Astrocyte of the cerebellum (primary cell): ENCODE measurements at regions not wholly inside any gene's neighbourhood (a gene's known extent, or its start where the extent isn't known, plus 50 kb on each side); places are given as distances from the start of the nearest gene placed in this dataset.
"Not testable (repeated sequence)": the region's sequence is repeated elsewhere in the genome, so short reads cannot be mapped to it uniquely, and the experiment has no call there.

ENCODE experiments used
- DNase-seq: peaks from one replicate; pipeline ENCODE4 v3.0.0-alpha.2; 2011; ENCODE audit warnings: low read depth
- H3K4me3 ChIP-seq: 2 replicates; pipeline ENCODE4 v1.5.1; 2011; ENCODE audit warnings: mild to moderate bottlenecking, low read depth, low read length, moderate library complexity
- in situ Hi-C: cut with HindIII; loops from 2 replicates; pipeline ENCODE4 v1.10.0; 2017; ENCODE audit warnings: low sequenced_read_pairs
- TF ChIP-seq, protein P1 (sequence below): IDR thresholded peaks from 2 replicates; pipeline ENCODE4 v1.5.1; 2012; ENCODE audit warnings: low read length, low read depth, moderate library complexity, mild to moderate bottlenecking; ENCODE audit errors: missing control alignments

DNA sequence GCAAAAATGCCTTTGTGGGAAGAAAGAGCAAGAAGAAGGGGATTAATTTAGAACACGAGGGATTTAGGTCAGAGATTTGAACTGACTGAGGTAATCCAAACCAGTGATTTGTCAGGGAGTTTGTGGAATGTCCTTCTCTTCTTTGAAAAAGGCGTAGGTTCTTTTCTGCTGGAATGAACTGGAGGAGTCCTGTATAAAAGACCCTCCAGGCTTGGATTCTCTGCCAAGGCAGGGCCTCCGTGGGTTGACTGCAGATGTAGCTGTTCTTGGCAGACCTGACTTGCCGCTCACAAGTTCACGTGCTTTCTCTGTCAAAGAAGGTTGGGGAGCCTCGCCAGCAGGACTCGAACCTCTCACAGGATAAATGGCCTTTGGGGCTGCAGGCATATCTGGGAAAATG is 62.8 kb upstream of the STC2 start:
- no peak for DNase-seq
- no peak overlapping the region for H3K4me3 ChIP-seq
- TF ChIP-seq, protein P1, sequence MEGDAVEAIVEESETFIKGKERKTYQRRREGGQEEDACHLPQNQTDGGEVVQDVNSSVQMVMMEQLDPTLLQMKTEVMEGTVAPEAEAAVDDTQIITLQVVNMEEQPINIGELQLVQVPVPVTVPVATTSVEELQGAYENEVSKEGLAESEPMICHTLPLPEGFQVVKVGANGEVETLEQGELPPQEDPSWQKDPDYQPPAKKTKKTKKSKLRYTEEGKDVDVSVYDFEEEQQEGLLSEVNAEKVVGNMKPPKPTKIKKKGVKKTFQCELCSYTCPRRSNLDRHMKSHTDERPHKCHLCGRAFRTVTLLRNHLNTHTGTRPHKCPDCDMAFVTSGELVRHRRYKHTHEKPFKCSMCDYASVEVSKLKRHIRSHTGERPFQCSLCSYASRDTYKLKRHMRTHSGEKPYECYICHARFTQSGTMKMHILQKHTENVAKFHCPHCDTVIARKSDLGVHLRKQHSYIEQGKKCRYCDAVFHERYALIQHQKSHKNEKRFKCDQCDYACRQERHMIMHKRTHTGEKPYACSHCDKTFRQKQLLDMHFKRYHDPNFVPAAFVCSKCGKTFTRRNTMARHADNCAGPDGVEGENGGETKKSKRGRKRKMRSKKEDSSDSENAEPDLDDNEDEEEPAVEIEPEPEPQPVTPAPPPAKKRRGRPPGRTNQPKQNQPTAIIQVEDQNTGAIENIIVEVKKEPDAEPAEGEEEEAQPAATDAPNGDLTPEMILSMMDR = no peak
- in situ Hi-C loops = no loop called here

DNA sequence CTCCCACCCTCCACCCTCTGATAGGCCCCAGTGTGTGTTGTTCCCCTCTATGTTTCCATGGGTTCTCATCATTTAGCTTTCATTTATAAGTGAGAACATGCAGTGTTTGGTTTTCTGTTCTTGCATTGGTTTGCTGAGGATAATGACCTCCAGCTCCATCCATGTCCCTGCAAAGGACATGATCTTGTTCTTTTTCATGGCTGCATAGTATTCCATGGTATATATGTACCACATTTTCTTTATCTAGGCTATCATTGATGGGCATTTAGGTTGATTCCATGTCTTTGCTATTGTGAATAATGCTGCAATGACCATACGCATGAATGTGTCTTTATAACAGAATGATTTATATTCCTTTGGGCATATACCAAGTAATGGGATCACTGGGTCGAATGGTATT is 59.1 kb upstream of the STC2 start:
- DNase-seq, H3K4me3 ChIP-seq, in situ Hi-C loops: not testable (repeated sequence)

DNA sequence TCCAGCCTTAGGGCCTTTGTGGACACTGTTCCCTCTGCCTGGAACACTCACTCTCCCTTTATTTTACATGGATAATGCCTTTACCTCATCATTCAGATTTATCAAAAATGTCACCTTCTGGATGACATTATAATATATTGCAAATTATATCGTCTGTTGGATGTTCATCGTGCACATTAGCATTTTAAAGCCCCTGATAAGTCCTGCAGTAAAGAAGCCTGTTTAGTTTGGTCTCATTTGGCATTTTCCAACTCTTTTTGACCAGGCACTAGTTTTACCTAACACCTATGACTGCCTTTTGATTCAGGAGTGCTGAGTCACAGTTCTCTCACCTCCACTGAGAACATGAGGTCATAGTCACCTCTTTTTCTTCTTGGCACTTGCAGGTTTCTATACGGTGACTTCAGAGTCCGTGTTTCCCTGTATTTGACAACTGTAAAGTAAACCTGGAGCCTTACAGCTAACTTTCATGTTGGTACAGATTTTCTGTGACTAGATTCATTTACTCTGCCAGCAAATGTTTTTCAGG is 57.7 kb upstream of the STC2 start:
- H3K4me3 ChIP-seq = no peak overlapping the region
- DNase-seq = no peak
- TF ChIP-seq, protein P1 = no peak
- in situ Hi-C loops = no loop called here

DNA sequence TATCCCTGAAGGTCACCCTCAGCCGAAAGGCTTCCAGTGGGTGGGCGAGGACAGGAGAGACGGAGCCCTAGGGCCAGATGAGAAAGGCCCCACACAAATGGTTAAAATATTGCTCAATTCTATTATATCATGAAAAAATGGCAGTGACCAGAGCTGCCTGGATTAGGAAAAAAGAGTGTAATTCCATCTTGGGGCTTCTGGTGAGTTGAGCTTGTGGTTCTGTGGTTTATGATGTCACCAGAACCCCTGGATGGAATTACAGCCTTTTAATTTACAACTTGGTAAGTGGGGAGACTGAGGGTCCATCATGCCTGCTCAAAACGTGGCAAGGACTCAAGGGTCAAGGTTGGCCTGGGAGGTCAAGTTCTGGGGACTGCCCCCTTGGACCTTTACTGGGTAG is 55.5 kb upstream of the STC2 start:
- in situ Hi-C loops = loop anchor here (5.0 kb wide), 1 partner anchor 59 kb away; no protein-coding TSS in a partner anchor
- TF ChIP-seq, protein P1 = no peak
- H3K4me3 ChIP-seq = no peak overlapping the region
- peak; percentile 16 for DNase-seq

DNA sequence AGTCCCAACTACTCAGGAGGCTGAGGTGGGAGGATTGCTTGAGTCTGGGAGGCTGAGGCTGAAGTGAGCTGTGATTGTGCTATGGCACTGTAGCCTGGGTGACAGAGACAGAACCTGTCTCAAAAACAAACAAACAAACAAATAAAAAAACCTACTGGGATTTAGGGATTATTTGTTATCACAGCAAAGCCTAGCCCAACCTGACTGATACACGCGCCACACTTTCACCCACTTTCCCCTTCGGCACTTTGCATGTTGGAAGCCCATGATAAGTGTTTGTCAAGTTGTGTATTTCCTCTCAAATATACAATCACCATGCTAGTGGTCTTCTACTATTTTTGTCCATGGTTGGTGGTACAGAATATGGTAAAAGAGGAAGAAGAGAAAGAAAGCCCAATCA is 50.5 kb upstream of the STC2 start:
- DNase-seq = no peak
- no peak overlapping the region for H3K4me3 ChIP-seq
- in situ Hi-C loops = no loop called here
- TF ChIP-seq, protein P1 = no peak
